ENCODE measurements at regions not wholly inside any gene's neighbourhood (a gene's known extent, or its start where the extent isn't known, plus 50 kb on each side); places are given as distances from the start of the nearest gene placed in this dataset.
"Not testable (repeated sequence)": the region's sequence is repeated elsewhere in the genome, so short reads cannot be mapped to it uniquely, and the experiment has no call there.

GRCh38 chr7:41578700-41579099 is 124.2 kb downstream of the INHBA start:
- DNase-seq, result no peak

- no peak for DNase-seq
Measured at GRCh38 chr7:41576166-41576565, 126.7 kb downstream of the INHBA start.

- no peak for DNase-seq
Measured at GRCh38 chr7:41574377-41574776, 128.5 kb downstream of the INHBA start.

DNA sequence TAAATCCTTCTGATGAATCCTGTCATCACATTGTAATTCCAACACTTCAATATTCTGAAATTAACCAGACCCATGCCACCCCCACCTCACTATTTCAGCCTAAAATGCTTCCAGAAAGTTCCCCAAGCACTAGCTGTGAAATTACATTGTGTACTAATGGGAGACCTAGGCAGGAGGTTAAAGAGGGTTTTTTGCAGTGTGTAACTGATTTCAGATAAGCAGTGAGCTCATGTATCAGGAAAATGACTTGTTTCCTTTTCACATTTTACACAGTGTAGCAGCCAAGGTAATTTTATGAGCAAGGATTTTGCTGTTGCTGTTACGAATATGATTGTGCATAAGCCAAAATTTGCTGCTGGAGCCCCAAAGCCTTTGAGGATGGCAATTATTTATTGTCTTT is 129.0 kb downstream of the INHBA start:
- no peak for DNase-seq

GRCh38 chr7:41573443-41573842 is 129.4 kb downstream of the INHBA start:
- no peak for DNase-seq

GRCh38 chr7:41573015-41573414 is 129.9 kb downstream of the INHBA start:
- no peak for DNase-seq

- DNase-seq, result no peak
Measured at GRCh38 chr7:41571573-41571972, 131.3 kb downstream of the INHBA start.

- no peak for DNase-seq
Measured at GRCh38 chr7:41570766-41571165, 132.1 kb downstream of the INHBA start.

DNA sequence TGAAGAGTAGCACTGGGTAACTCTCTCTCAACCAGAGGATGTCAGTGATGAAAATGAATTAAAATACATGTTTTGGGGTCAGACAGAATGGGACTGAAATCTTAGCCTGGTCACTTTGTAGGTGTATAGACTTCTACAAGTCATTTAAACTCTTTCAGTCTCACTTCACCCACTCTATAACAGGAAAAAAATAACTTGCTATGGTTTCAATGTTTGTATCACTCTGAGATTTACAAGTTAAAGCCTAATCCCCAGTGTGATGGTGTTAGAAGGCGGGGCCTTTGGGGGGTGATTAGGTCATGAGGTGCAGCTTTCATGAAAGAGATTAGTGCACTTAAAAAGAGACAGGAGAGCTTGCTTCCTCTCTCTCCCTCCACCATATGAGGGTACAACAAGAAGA is 134.8 kb downstream of the INHBA start:
- no peak for DNase-seq

- DNase-seq, result no peak
Measured at GRCh38 chr7:41567731-41568114, 135.2 kb downstream of the INHBA start.

DNA sequence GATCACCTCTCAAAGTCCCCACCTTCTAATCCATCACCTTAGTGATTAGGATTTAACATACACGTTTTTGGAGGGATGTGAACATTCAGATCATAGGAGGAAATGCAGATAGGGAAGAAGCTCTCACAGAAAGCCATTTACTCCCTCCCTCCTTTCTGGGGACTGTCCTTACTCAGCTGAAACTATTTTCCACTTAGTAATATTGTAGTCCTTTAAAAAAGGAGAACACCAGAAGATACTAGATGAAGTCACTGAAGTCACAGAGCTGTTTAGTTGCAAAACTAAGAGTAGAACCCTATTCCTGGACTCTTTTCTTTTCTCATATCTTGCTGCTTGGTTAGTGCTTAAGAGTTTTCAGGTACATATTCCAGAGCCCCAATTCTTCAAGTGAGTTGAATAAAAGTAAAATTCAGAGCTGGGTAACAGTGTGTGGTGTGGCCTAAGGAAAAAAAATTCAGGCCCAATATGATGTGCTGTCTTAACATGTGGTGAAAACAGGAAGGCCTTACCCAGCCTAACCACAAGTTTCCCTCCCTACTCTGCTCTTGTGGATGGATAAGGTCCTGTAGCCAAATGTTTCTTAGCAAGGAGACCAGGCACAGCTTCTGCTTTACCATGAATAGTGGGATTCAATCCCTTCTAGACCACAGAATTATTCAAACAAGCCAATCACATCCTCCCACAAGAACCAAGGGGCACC is 135.7 kb downstream of the INHBA start:
- no peak for DNase-seq

GRCh38 chr7:41566581-41566980 is 136.3 kb downstream of the INHBA start:
- DNase-seq, result no peak

DNA sequence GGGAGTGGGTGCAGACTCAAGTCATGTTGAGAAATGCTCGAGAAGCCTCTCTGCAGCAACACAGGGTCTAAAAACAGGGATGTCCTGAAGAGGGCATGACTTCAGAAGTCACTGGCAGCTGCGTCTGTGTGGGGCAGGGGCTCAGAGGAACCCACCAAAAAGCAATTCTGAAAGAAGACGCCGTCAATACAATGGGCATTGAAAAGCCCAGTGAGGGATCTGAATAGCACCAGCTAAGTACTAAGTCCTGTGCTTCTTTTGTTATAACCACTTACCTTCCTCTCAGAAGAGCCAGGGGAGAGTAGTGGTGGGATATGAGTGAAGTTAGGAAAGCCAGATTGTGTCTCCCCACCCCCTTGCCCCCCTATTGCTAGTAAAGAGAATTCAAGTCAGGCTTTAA is 137.2 kb downstream of the INHBA start:
- no peak for DNase-seq

GRCh38 chr7:41559426-41559825 is 143.5 kb downstream of the INHBA start:
- DNase-seq, result no peak

- DNase-seq, result no peak
Measured at GRCh38 chr7:41554481-41554880, 148.4 kb downstream of the INHBA start.

- DNase-seq, result not testable (repeated sequence)
Measured at GRCh38 chr7:41550046-41550445, 152.8 kb downstream of the INHBA start.

DNA sequence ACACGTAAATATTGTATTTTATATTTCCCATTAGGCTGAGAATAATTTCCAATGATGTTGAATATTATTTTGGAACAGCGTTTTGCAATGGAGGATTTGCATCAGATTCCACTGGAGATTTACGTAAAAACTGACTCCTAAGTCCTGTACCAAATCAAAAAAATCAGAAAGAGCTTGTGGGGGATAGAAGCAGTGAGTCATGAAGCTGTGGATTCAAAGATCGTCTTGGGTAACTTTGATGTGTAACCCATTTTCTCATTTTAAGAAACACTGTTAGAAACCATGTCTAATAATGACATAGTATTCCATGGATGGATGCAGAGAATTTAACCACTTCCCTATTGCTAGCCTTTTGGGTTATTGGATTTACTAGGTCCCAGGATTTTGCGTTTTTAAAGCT is 158.6 kb downstream of the INHBA start:
- no peak for DNase-seq

DNA sequence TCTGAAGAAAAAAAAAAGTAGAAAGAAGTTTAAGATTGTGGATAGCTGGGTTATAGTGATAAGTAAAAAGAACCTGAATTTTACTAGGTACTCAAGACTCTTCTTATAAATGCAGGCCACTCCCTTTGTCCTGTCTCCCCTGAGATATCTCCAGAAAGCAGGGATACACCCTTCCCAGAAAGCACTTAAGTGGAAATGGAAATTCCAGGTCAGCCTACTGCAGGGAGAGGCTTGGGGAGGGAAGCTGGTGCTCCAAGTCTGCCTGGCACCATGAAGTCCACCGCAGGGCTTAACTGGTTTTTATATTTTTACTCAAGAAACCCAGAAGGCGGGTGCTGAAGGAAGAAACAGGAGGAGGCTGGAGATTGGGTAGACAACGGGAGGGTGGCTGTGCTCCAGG is 162.3 kb downstream of the INHBA start:
- DNase-seq, result no peak

- no peak for DNase-seq
Measured at GRCh38 chr7:41538810-41539724, 163.8 kb downstream of the INHBA start.

DNA sequence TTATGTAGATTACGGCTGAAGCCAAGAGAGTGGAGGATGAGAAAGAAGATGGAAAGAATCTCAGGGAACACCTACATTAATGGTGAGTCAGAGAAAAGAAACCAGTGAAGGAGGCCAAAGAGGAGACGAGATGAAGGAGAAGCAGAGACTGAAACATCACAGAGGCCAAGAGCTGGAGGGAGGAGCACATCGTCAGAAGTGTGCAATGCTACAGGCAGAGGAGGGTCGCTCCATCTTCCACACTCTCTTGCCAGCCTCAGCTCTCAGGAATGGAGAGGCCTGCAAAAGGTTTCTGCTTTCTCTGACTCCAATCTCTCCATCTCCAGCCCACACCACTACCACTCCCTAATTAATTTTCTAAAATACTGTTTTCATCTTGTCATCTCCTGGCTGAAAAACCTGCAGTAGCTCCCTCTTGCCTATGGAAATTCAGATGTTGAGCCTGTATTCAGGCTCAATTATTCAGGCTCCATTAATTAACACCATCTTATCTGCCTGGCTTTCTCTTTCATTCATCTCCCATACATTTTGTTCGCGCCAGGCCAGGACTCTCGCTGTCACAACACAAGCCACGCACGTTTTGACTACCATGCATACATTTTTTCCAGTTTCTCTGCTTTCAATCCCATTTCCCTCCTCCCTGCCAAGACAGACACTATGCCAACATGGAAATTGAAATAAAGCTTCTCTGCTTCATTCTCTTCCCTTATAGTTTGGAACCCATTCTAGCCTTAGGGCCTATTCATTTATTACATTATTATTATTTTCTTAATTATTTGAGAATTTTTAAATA is 165.8 kb downstream of the INHBA start:
- DNase-seq, result no peak

- DNase-seq, result no peak
Measured at GRCh38 chr7:41536122-41536872, 166.6 kb downstream of the INHBA start.

DNA sequence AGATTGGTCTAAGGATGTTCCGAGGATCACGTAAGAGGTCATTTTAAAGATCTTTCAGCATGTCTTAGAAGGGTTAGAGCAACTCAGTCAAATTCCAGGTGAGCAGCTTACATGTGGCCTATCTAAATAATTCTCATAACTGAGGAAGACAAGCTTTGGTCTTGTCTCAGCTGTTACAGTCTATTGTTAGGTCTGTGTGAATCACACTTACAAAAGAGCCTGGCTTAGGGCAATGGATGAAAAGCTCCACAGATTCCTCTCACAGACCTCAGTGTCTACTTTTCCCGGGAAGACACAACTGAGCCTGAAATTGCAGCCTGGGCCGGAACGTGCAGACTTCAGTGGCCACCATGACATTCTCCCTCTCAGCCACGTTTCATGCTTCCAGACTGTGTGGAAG is 173.1 kb downstream of the INHBA start:
- DNase-seq, result no peak
